CD4-positive, alpha-beta T cell treated with Interleukin-21 for 1 hour (primary cell): ENCODE measurements at regions not wholly inside any gene's neighbourhood (a gene's known extent, or its start where the extent isn't known, plus 50 kb on each side); places are given as distances from the start of the nearest gene placed in this dataset.
"Not testable (repeated sequence)": the region's sequence is repeated elsewhere in the genome, so short reads cannot be mapped to it uniquely, and the experiment has no call there.

Source experiments
- DNase-seq: peaks from one replicate; pipeline ENCODE4 v3.0.0-alpha.2; 2020

DNA sequence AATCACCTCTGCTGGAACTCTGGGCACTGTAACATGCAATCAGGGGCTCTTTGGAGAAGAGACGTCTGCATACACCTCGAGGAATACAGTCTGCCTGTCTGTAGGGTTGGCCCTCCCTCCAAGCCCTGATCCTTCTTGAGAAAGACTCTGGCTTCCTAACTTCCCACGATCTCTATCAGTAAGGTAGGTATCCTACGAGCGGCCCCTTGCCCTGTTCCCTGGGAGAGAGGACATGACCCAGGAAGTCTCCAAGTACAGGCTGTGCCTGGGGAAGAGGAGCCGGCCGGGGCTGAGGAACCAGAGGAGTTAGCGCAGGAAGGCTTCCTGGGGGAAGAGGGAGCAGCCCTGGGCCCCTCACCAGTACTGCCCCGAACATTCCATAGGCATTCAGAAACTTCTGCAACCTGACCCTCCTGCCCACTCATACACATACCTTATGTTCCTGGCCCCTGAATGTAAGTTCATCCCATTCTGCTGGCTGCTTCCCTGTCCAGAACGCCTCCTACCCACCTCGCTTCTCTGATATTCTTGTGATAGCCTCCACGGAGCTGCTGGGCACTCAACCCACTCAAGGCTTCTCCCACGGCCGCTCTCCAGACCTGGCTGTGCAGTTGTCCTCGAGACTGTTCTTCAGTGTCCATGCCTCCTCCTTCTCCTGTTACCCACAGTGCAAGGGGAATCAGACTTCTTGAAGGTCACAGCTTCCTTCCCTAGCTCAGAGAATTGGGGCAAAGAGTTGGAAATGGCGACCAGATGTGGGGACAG is 116.1 kb downstream of the CYP26B1 start:
- no peak for DNase-seq

DNA sequence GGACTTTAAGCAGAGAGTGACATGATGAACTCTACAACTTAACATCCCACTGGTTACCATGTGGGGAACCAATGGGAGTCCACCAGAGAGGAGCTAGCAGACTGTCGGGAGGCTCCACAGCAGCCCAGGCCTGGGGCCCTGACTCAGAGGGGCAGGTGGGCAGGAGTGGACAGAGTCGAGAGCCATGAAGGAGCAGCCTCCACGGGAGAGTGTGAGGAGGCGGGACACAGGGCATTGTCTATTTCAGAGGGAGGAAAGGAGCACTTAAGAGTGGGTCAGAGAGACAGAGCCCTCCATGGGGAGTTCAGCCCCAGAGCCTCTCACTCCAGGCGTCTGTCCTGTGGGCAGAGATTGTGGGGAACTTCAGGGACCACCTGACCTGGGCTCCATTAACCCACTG is 118.7 kb downstream of the CYP26B1 start:
- no peak for DNase-seq

DNA sequence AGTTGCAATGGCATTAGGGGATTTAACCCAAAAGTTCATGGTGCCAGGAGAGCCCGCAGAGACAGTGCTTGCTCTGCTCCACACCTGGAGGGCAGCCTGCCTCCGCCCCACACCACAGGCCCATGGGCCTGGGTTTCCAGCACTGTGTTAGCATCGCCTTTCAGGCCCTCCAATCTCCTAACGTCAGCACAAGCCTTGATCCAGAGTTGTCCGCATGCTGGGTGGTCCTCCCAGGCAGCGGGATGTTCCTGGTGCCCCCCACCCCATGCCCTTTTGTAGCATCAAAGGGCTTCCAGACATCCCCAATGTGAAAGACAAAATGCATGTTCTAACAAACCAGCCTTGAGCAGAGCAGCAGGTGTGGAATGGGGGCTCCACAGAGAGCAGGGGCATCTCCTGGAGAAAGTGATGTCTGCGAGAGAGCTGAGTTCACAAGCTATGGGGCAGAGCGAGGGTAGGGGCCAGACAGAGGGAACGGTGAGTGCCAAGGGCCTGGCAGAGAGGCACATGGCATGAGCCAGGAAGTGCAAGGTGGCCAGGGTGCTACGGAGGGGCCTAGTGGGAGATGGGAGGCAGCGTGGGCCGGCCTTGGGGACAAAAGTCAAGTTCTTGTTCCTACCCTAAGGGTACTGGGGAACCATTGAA is 119.2 kb downstream of the CYP26B1 start:
- DNase-seq: no peak

GRCh38 chr2:72027426-72028161 is 120.1 kb downstream of the CYP26B1 start:
- DNase-seq: no peak

DNA sequence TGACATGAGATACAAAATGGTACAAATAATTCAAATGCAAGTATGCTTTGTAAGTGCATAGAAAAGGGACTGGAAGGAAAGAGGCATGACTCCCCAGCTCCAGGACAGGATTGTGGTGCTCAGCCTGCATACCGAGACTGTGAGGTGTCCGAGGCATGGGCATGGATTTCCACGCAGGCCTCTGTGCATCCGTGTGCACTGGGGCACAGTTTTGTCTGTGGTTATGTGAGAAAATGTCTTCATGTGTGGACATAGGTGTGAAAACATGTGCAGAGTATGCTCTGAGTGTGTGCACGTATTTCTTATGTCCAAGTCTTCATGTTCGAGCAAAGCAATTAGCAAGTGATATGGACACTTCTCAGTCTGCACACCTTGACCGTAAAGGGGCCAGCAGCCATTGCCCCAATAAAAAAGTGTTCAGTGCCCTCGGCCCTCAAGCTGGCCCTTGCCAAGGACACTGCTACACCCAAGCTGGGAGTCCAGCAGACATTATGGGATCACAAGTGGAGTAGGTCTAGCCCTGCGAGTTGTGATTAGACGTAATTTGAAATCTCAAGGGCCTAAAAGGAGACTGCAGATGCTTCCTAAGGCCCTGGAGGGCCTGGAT is 120.7 kb downstream of the CYP26B1 start:
- no peak for DNase-seq

DNA sequence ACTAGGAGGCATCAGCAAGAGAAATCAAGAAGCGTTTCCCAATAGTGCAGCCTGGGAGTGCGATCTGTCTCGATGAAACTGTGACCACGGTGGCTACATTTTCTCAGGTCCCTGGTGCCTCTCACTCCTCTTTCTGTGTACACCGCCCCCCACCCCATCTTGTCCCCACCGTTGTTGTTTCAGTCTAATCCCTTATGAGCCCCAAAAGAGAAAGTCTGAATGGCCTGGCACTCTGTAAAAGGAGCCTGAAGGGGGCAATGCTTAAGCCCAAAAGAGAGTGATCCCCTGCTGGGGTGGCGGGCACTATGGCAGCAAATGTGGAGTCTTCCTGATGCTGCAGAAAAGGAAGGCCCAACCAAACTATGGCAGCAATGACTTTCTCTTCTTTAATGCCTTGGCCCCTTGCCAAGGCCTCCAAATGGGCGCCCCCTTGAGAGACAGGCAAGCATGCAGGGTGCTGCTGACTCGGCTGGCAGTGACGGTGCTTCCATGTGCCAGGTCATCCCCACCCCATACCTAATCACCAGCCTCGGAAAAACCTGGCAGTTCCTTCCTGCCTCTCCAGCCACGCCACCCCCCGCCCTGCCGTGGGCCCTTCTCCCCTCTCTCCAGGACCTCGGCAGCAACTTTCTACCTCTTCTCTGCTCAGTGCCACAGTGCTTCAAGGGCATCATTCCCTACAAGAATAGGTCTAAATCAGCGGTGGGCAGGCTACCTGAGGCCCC is 123.0 kb downstream of the CYP26B1 start:
- no peak for DNase-seq

DNA sequence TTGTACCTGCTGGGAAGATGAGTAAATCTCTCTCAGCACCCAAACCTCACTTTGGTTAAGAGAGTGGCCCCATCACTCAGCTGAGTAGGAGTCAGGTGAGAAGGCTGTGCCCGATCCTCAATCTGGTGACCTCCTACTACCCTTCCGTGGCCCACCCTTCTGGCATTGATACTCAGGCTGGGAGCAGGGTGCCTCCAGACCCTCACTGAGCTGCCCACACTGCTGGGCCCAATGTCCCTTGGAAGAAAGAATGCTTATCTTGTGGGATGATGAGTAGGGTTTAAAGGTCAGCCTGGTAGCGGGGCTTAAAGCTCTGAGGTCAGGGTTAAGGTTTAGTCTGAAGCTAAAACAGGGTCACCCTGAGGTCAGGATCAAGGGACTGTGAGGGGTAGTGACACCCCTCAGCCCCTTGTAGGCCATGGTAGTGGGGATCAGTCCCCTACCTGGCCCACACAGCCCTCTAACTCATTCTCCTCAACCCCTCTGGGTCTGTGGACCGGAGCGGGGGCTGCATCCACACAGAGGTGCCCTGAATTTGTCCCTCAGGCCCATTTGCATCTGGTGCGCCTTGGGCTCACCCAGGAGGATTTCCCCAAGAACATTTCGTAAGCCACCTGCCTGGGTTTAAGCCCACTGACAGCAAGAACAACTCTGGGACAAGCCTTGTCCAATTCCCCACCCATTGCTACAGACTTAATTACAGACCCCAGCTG is 123.8 kb downstream of the CYP26B1 start:
- DNase-seq: no peak

DNA sequence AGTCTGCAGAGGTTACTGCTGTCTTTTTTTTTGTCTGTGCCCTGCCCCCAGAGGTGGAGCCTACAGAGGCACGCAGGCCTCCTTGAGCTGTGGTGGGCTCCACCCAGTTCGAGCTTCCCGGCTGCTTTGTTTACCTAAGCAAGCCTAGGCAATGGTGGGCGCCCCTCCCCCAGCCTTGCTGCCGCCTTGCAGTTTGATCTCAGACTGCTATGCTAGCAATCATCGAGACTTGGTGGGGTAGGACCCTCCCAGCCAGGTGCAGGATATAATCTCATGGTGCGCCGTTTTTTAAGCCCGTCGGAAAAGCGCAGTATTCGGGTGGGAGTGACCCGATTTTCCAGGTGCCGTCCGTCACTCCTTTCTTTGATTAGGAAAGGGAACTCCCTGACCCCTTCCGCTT is 126.3 kb downstream of the CYP26B1 start:
- not testable (repeated sequence) for DNase-seq

DNA sequence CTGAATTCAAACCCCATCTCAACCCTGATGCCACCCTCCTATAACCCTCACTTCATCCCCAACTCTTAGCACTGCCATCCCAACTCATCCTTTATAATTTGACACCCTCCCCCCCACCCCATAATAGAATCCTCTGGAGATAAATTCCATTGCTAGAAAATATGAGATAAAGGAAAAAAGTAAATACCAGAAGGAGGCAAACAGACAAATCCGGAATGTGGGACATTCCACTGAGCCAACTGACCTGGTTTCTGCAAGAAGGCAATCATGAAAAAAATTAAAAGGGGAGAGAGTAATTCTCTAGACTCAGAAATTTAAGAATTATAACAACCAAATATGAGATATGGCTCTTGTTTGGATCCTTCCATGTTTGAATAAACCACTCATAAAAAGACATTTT is 132.4 kb downstream of the CYP26B1 start:
- DNase-seq: no peak

DNA sequence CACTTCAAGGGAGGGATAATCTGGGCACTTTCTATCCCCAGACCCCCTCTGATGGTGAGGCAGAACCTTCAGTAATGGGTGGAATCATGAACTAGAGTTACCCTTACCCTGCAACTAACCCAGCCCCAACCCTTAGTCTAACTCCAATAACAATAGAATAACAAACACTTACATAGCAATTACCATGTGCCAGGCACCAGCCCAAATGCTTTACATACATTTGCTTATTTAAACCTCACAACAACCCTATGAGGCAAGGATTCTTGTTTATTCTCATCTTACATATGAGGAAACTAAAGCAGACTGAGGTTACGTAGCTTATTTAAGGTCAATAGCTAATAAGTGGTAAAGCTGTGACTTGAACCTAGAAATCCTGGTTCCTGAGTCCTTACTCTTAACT is 132.8 kb downstream of the CYP26B1 start:
- no peak for DNase-seq

GRCh38 chr2:72013726-72014125 is 133.9 kb downstream of the CYP26B1 start:
- no peak for DNase-seq

- DNase-seq: no peak
Measured at GRCh38 chr2:72012886-72013574, 134.6 kb downstream of the CYP26B1 start.

DNA sequence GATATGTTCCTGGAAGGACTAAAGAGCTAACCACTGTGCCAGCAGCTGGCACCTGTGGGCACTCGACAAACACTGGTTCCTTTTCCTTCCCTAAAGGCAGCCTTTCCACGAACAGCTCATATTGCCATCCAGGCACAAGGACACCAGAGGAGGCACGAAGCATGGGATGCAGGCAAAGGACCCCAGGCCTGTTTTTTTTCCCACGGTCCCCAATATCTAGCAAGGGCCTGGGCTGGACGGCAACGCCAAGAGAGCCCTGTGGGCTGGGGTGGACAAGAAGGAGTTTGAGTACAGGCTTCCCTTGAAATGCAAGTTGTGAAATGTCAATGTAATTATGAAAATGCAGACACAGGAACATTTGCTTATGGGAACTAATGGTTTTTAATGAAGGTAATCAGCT is 135.9 kb downstream of the CYP26B1 start:
- no peak for DNase-seq

- no peak for DNase-seq
Measured at GRCh38 chr2:72011370-72011689, 136.3 kb downstream of the CYP26B1 start.

DNA sequence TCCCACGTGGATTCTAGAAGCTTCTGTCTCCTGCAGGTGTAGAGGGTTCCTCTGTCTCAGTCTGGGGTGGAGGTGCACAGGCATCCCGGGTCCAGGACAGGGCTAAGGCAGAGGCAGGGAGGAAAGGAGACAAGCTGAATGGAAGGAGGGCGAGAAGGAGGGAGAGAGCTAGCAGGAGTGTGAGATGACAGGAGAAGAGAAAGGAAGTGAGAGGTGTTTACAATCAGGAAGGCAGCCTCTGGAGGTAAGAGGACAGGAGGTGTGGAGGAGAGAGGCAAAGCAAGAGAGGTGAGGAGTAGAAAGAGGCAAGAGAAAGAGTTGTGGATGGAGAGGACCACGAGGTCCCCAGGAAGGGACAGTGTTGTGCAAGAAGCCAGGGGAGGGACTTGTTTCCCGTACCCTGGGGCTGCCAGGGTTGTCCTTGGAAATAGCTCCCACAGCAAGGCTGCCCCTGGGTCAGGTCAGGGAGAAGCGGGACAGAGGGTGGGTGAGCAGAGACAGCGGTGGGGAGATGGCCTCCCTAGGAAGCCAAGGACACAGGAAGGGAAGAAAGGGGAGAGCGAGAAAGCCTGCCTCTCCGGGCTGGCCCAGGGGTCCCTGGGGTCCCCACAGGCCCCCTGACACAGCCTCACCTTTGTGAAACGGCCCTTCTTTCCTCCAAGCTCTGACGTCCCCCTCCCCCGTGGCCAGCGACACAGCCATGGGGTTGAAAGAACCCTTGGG is 136.9 kb downstream of the CYP26B1 start:
- no peak for DNase-seq

- no peak for DNase-seq
Measured at GRCh38 chr2:72008608-72009007, 139.1 kb downstream of the CYP26B1 start.

DNA sequence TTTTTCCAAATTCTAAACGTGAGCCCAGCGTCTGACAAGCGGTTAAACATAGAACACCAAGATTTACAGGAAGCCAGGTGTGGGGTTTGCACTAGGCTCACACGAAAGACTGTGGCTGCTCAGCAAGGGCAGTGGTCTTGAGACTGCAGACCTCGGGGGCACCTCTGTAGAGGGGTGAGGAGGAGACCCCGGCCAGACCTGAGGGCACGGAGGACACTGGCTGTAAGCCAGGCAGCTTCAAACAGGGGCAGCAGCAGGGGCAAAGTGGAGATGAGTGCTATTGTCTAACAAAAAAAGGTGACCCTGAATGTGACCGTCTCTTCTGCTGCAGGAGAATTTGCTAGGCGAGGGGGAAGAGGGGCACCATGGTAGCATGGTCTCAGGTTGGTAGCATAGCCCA is 140.3 kb downstream of the CYP26B1 start:
- DNase-seq: no peak

GRCh38 chr2:72006188-72006736 is 141.4 kb downstream of the CYP26B1 start:
- no peak for DNase-seq

DNA sequence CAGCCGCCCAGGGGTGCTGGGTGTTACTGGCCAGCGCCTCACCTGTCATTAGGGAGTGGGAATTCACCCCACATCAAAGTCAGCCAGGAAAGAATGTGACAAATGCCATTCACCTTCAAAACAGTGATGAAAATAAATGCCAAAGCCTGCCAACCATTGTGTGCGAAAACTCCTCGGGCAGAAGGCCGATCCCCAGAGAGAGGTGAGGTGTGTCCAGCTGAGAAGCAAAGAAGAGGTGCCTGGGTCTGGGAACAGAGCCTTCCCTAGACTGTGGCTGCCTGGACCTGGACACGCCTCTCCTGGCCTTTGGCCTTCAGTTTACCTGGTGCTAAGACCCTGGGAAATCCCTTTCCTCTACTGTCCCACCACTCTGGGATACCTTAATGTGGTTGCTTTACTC is 142.7 kb downstream of the CYP26B1 start:
- no peak for DNase-seq

GRCh38 chr2:72004201-72004915 is 143.3 kb downstream of the CYP26B1 start:
- no peak for DNase-seq
